NCI-H2107 treated with DMSO at 0.1 percent for 48 hours (cell line): ENCODE measurements at regions not wholly inside any gene's neighbourhood (a gene's known extent, or its start where the extent isn't known, plus 50 kb on each side); places are given as distances from the start of the nearest gene placed in this dataset.
"Not testable (repeated sequence)": the region's sequence is repeated elsewhere in the genome, so short reads cannot be mapped to it uniquely, and the experiment has no call there.

Source experiments
- DNase-seq: peaks from one replicate; lab custom pipeline; 2025; ENCODE audit not compliant: unreplicated experiment; lab: John Stamatoyannopoulos, UW

- no peak for DNase-seq
Observed at GRCh38 chr2:116761864-116762263, 1052.6 kb upstream of the DDX18 start.

GRCh38 chr2:116769514-116769913 lies 1045.0 kb upstream of the DDX18 start:
- DNase-seq: no peak

- DNase-seq: no peak
Observed at GRCh38 chr2:116776556-116776955, 1037.9 kb upstream of the DDX18 start.

- no peak for DNase-seq
Observed at GRCh38 chr2:116787848-116788247, 1026.6 kb upstream of the DDX18 start.

- DNase-seq: no peak
Observed at GRCh38 chr2:116802671-116803070, 1011.8 kb upstream of the DDX18 start.

- DNase-seq: no peak
Observed at GRCh38 chr2:116804901-116805300, 1009.6 kb upstream of the DDX18 start.

- not testable (repeated sequence) for DNase-seq
Observed at GRCh38 chr2:116806505-116806904, 1008.0 kb upstream of the DDX18 start.

- DNase-seq: no peak
Observed at GRCh38 chr2:116809109-116809508, 1005.4 kb upstream of the DDX18 start.

GRCh38 chr2:116810071-116810470 lies 1004.4 kb upstream of the DDX18 start:
- no peak for DNase-seq

- no peak for DNase-seq
Observed at GRCh38 chr2:116810645-116811044, 1003.8 kb upstream of the DDX18 start.

GRCh38 chr2:116819355-116819754 lies 995.1 kb upstream of the DDX18 start:
- no peak for DNase-seq

- no peak for DNase-seq
Observed at GRCh38 chr2:116820986-116821385, 993.5 kb upstream of the DDX18 start.

GRCh38 chr2:116829543-116829942 lies 984.9 kb upstream of the DDX18 start:
- DNase-seq: not testable (repeated sequence)

- no peak for DNase-seq
Observed at GRCh38 chr2:116832148-116832547, 982.3 kb upstream of the DDX18 start.

- DNase-seq: no peak
Observed at GRCh38 chr2:116833052-116833451, 981.4 kb upstream of the DDX18 start.

GRCh38 chr2:116842164-116842563 lies 972.3 kb upstream of the DDX18 start:
- DNase-seq: no peak

- no peak for DNase-seq
Observed at GRCh38 chr2:116859708-116860107, 954.8 kb upstream of the DDX18 start.

GRCh38 chr2:116874021-116874420 lies 940.5 kb upstream of the DDX18 start:
- no peak for DNase-seq

GRCh38 chr2:116877274-116877673 lies 937.2 kb upstream of the DDX18 start:
- DNase-seq: no peak

GRCh38 chr2:116877944-116878343 lies 936.5 kb upstream of the DDX18 start:
- no peak for DNase-seq

GRCh38 chr2:116879650-116880160 lies 934.8 kb upstream of the DDX18 start:
- no peak for DNase-seq

GRCh38 chr2:116891191-116891590 lies 923.3 kb upstream of the DDX18 start:
- DNase-seq: no peak

GRCh38 chr2:116911540-116911939 lies 903.0 kb upstream of the DDX18 start:
- DNase-seq: no peak

GRCh38 chr2:116915673-116916072 lies 898.8 kb upstream of the DDX18 start:
- DNase-seq: no peak
